Peyer's patch (tissue), 4 donors: ENCODE measurements at regions not wholly inside any gene's neighbourhood (a gene's known extent, or its start where the extent isn't known, plus 50 kb on each side); places are given as distances from the start of the nearest gene placed in this dataset.

ENCODE experiments used
- POLR2A ChIP-seq, 2 donors: fragments of 450-650 bp; IDR thresholded peaks; one replicate each; pipeline ENCODE4 v1.5.1; 2017; ENCODE audit warnings: antibody characterized with exemption in 2 of 2, mild to moderate bottlenecking in 2 of 2, moderate library complexity in 2 of 2
- TF ChIP-seq, protein P1 (sequence below), 6 experiments: fragments of 450-650 bp in 4 of 6; fragments of 200-600 bp in 2 of 6; sonication (generic) in 1 of 6; IDR thresholded peaks; one replicate each; pipeline ENCODE4 v1.5.1; 2017 to 2019; ENCODE audit warnings: antibody characterized with exemption in 6 of 6, mild to moderate bottlenecking in 3 of 6, moderate library complexity in 1 of 6

DNA sequence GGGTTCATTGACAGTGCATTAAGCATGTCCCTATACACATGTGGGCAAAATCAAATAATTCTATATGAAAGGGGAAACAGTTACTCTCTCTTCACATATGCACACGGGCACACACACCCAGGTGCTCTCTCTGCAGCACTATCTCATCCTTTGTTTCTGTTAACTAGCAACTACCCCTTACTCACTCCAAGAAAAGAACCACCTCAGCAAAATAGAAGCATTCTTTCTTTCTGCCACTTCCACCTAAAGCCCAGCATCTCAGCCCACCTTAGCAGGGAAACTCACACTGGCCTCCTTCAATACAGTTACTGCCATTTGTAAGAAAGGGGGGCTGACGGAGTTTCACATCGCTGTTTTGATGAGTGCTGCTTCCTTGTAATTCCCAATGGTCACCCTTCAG lies 216.3 kb upstream of the ID2 start:
- TF ChIP-seq, protein P1, sequence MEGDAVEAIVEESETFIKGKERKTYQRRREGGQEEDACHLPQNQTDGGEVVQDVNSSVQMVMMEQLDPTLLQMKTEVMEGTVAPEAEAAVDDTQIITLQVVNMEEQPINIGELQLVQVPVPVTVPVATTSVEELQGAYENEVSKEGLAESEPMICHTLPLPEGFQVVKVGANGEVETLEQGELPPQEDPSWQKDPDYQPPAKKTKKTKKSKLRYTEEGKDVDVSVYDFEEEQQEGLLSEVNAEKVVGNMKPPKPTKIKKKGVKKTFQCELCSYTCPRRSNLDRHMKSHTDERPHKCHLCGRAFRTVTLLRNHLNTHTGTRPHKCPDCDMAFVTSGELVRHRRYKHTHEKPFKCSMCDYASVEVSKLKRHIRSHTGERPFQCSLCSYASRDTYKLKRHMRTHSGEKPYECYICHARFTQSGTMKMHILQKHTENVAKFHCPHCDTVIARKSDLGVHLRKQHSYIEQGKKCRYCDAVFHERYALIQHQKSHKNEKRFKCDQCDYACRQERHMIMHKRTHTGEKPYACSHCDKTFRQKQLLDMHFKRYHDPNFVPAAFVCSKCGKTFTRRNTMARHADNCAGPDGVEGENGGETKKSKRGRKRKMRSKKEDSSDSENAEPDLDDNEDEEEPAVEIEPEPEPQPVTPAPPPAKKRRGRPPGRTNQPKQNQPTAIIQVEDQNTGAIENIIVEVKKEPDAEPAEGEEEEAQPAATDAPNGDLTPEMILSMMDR (IDR thresholded peaks at IDR 0.05): no peak
- no peak for TF ChIP-seq POLR2A (IDR thresholded peaks at IDR 0.05)
